ENCODE measurements at regions not wholly inside any gene's neighbourhood (a gene's known extent, or its start where the extent isn't known, plus 50 kb on each side); places are given as distances from the start of the nearest gene placed in this dataset.
"Not testable (repeated sequence)": the region's sequence is repeated elsewhere in the genome, so short reads cannot be mapped to it uniquely, and the experiment has no call there.

DNA sequence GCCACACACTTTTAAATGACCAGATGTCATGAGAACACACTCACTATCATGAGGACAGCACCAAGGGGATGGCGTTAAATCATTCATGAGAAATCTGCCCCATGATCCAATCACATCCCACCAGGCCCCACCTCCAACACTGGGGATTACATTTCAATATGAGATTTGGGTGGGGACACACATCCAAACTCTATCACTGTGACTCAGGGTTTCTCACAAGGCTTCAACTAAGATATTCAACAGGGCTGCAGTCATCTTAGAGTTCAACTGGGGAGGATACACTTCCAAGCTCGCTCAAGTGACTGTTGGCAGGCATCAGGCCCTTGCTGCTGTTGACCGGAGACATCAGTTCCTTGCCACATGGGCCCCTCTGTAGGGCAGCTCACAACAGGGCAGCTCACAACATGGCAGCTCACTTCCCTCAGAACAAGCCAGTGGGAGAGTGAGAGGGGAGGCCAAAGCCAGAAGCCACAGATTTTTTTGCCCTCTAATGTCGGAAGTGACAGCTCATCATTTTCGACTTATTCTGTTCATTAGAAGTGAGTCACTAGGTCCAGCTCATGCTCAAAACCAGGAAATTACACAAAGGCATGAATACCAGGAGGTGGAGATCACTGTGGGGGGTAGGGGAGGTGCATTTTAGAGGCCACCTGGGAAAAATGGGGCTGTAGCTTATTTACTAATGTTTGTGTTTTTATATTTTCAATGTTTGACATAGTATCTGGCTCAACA is 50.8 kb upstream of the PTHLH start:
- Mint-ChIP-seq H3K9me3 (no peaks in the 10 kb centered on the region), H3K4me3 (no peak overlapping the region), H3K27me3 (no peaks in the 10 kb centered on the region), H3K27ac (no peak overlapping the region), H3K36me3 (ENCODE audit: low read depth) (no peaks in the 10 kb centered on the region), H3K4me1 (no peaks in the 10 kb centered on the region)
- no peak for DNase-seq
- ATAC-seq = no peak

DNA sequence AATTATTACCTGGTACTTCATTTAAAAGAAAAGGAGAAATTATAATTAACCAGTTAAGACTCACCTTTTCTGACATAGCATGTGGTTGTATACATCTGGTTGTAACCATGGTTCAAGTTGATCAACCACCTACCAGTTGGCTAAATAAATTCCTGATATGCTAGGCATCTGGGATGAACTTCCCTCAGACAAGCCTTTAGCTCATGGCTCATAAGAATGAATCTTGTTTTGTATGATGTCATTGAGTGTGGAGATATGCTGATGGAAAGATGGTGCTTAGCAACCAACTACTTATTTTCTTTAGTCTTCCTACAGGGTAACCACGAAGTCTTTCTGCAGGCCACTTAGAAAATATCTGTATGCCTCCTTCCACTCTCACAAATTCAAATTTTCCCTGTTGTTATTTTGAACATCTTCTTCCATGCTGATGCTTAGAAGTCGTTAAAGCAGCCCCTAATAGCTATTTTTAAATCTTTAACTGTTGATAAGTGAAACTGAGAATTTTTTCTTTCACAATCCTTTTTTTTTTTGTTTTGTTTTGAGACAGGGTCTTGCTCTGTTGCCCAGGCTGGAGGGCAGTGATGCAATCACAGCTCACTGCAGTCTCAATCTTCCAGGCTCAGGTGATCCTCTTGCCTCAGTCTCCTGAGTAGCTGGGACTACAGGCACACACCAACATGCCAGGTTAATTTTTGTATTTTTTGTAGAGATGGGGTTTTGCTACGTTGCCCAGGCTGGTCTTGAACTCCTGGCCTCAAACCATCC is 51.9 kb upstream of the PTHLH start:
- H3K4me1 Mint-ChIP-seq = no peaks in the 10 kb centered on the region
- no peaks in the 10 kb centered on the region for H3K36me3 Mint-ChIP-seq (ENCODE audit: low read depth)
- H3K4me3 Mint-ChIP-seq = no peak overlapping the region
- ATAC-seq (no peak), DNase-seq (no peak)
- no peak overlapping the region for H3K27ac Mint-ChIP-seq
- no peaks in the 10 kb centered on the region for H3K27me3 Mint-ChIP-seq
- H3K9me3 Mint-ChIP-seq = no peaks in the 10 kb centered on the region

DNA sequence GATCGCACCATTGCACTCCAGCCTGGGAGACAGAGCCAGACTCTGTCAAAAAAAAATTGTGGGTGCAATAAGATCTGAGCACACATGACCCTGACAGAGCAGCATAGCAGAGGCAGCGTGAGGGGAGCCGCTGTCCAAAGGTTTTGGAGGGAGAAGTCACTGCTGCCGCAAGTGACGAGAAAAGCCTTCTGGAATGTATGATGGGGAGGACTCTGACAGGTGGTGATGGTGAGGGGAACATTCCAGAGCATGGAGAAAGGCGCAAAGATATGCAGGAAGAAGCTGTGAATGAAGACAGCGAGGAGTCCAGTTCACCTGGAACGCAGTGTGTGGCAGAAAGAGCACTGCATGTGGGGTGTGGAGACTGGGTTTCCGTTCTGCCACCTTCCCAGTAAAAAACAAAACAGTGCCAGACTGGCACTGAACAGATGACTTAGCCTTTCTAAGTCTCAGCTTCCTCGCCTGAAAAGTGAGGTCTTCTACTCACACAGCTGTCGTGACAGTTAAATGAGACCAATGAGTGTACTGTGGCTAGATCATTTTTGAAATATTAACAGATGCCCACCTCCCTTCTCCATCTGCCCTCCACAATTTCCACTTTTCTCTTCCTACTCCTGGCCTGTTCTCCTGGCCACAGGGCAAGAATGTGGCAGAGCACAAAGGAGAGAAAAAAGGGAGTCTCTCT is 53.4 kb upstream of the PTHLH start:
- DNase-seq (no peak), ATAC-seq (no peak)
- Mint-ChIP-seq H3K27ac (no peak overlapping the region), H3K4me3 (no peak overlapping the region), H3K36me3 (ENCODE audit: low read depth) (no peaks in the 10 kb centered on the region), H3K27me3 (no peaks in the 10 kb centered on the region), H3K4me1 (no peaks in the 10 kb centered on the region), H3K9me3 (no peaks in the 10 kb centered on the region)

DNA sequence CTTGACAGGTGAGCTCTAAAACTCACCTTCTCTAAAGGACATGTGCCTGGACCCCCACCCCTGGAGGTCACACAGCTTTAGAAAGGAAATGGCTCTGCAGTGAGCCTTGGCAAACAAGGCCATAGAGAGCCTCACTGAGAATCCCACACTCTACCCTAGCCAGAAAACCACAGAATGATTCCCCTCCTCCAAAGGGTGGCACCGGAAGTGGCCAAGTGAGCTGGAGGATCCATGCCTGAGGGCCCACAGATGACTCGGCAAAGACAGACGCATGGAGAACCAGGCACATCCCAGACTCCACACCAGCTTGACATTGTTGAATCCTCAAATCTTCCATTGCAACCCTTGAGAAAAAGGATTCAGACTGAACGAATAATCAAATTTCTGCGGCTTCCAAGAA is 54.2 kb upstream of the PTHLH start:
- DNase-seq (no peak), ATAC-seq (no peak)
- Mint-ChIP-seq H3K27me3 (no peaks in the 10 kb centered on the region), H3K36me3 (ENCODE audit: low read depth) (no peaks in the 10 kb centered on the region), H3K9me3 (no peaks in the 10 kb centered on the region), H3K4me3 (no peak overlapping the region), H3K27ac (no peak overlapping the region), H3K4me1 (no peaks in the 10 kb centered on the region)

DNA sequence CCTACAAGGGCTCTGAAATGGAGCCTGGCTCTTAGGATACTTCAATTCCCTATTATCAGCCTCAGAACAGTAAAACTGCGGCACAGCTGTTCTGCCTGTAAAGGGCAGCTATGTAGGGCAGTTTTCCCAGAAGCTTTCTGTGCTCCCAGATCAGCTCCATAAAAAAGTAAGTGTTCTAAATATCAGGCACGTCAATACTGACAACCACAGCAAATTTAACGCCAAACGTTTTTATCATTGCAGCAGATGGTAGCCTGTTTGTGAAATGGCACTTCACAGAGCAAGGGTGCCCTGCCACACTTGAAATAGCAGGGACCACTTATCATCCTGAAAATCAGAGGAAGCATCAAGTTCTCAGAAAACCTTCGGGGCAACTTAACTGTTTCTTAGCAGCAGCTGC is 54.8 kb upstream of the PTHLH start:
- DNase-seq (no peak), ATAC-seq (no peak)
- H3K27ac Mint-ChIP-seq = no peak overlapping the region
- H3K4me1 Mint-ChIP-seq = no peaks in the 10 kb centered on the region
- H3K4me3 Mint-ChIP-seq = no peak overlapping the region
- no peaks in the 10 kb centered on the region for H3K36me3 Mint-ChIP-seq (ENCODE audit: low read depth)
- no peaks in the 10 kb centered on the region for H3K27me3 Mint-ChIP-seq
- H3K9me3 Mint-ChIP-seq = no peaks in the 10 kb centered on the region

DNA sequence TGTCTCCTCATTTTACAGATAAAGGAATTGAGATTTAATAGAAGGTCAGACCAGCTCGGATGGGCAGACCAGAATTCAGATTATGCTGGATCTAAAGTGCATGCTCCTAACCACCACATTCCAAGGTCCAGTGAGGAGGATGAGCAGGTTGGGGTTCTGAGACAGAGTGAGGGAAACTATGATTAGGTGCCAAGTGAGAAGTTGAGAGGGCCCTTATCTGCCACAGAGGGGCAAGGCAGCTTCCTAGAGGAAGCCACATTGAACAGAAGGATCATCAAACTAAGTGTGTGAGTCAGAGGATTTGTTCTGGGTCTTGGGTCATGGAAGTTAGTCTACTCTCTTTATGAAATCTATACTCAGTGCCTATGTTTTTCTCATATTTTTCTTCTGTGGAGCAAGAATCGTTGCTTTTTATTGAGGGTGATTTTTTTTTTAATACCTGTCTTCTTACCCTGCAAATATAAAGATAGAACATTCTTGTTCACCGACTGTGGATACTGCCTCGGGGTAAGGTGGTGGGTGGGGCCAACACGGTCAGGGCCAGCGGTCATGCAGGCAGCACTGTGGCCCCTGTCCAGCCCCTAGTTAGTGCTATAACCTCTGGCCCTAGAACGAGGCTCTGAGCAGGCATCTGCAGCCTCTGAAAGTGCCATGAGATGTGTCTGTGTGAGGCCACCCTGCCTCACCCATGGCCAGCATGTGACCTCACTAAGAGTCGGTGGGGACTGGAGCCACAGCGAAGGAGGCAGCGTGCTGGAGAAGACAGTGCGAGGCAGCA is 55.6 kb upstream of the PTHLH start:
- H3K27me3 Mint-ChIP-seq = peaks cover under 1% of the 10 kb centered on the region
- H3K4me3 Mint-ChIP-seq = no peak overlapping the region

DNA sequence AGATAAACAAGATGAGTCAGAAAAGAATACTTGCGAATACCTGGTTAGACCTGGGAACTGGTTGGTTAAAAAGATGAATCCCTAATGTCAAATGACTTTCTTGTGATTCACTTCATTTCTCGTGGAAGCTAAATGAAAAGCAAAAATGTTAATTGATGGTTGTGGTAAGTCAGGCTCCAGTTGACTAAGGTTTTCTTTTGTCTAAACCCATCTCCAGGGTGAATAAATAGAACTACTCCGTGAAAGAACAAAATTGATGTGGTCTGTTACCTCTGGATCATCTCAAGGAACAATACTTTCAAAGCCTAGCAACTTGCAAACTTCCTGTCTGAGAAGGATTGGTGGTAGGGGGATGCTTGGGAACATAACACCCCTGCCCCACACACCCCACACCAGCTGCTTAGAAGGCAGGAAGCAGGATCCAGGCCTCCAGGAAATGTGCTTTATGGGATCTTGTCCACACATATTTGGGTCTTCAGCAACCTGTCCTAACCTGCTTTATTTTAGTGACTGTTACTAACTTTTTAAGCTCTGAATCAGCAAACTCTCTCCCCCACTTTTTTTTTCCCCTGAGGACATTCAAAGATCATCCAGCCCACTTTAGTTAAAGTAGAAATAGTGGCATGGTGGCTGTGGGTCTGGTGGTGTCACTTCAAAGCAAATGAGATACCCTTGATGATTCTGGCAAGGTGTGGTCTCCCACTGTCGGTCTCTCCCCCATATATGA is 60.4 kb upstream of the PTHLH start:
- Mint-ChIP-seq H3K4me3 (no peak overlapping the region), H3K4me1 (no peaks in the 10 kb centered on the region), H3K27ac (no peak overlapping the region), H3K9me3 (no peaks in the 10 kb centered on the region), H3K27me3 (peaks cover 1% of the 10 kb centered on the region), H3K36me3 (ENCODE audit: low read depth) (no peaks in the 10 kb centered on the region)
- no peak for DNase-seq
- no peak for ATAC-seq

More for the DNA sequence above, 55.6 kb upstream of the PTHLH start:
- DNase-seq = no peak
- Mint-ChIP-seq H3K9me3 (no peaks in the 10 kb centered on the region), H3K4me1 (no peaks in the 10 kb centered on the region), H3K36me3 (ENCODE audit: low read depth) (no peaks in the 10 kb centered on the region), H3K27ac (no peak overlapping the region)
- no peak for ATAC-seq

DNA sequence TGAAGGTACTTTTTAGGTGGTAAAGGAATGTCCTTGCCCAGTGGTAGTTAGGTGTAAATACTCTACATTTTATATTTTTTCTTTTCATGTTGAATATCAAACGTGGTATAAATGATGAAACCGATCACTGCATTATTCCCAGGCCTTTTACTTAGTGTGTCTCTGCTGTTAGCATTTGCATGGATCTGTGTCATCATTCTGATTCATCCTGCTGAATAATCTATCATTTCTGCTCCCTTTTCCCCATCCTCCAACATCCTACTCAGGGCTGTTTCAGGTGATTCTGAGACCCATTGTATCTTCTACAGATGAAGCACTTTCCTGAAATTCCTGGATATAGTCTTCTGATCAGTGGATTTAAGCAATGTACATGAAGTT is 61.0 kb upstream of the PTHLH start:
- Mint-ChIP-seq H3K27me3 (peaks cover 1% of the 10 kb centered on the region), H3K27ac (no peak overlapping the region), H3K4me3 (no peak overlapping the region), H3K4me1 (no peaks in the 10 kb centered on the region), H3K9me3 (no peaks in the 10 kb centered on the region), H3K36me3 (ENCODE audit: low read depth) (no peaks in the 10 kb centered on the region)
- DNase-seq = no peak
- ATAC-seq = no peak

DNA sequence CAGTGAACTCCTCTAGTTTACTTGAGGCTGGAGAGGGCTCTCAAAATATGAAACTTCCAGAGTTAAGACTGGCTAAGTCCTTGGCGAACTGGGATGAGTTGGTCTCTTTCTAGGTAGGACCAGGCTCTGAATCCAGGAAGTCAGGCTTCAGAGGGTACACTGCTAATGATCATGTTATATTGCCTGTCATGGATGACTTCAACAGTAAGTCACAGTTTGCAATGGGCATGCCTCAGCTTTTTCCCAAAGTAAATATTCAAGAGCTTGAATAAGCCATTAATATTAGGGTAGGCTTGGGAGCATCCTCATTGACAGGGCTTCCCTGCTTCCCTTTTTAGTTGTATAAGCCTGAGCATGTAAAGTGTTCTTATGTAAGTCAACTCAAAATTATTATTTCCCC is 61.7 kb upstream of the PTHLH start:
- Mint-ChIP-seq H3K4me3 (no peak overlapping the region), H3K36me3 (ENCODE audit: low read depth) (no peaks in the 10 kb centered on the region), H3K27ac (no peak overlapping the region), H3K4me1 (no peaks in the 10 kb centered on the region), H3K27me3 (peaks cover 4% of the 10 kb centered on the region), H3K9me3 (no peaks in the 10 kb centered on the region)
- ATAC-seq (no peak), DNase-seq (no peak)

DNA sequence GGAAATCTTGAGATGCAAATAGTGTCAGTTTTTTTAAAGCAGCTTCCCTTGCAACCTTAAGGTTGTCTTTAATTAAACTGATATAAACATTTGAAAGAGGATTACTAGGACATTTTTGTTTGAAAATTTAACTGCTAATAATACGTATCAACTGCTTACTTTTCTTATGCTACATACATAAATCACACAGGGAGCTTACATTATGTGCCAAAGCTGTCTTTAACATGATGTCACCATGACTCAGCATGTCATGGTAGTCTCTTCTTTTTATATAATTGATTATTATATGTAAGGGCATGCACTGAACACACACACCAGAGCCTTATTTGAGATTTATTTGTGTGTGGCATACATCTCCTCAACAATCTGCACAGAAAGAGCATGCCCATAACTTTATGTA is 63.0 kb upstream of the PTHLH start:
- Mint-ChIP-seq H3K27ac (no peak overlapping the region), H3K36me3 (ENCODE audit: low read depth) (no peaks in the 10 kb centered on the region), H3K27me3 (peaks cover 4% of the 10 kb centered on the region), H3K4me1 (no peaks in the 10 kb centered on the region), H3K9me3 (no peaks in the 10 kb centered on the region), H3K4me3 (no peak overlapping the region)
- DNase-seq (no peak), ATAC-seq (no peak)

DNA sequence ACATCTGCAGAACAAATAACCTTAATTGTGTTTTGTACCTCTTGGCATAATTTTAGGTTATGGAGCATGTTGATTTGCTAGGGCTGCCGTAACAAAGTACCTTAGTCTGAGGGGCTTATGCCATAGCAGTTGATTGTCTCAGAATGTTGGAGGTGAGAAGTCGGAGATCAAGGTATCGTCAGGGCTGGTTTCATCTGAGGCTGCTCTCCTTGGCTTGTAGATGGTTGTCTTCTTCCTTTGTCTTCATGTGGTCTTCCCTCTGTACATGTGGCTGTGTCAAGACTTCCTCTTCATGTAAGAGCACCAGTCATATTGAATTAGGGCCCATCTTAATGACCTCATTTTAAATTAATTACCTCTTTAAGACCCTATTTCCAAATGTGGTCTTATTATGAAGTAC is 64.4 kb upstream of the PTHLH start:
- Mint-ChIP-seq H3K36me3 (ENCODE audit: low read depth) (no peaks in the 10 kb centered on the region), H3K4me3 (no peak overlapping the region), H3K27me3 (peaks cover 4% of the 10 kb centered on the region), H3K4me1 (no peaks in the 10 kb centered on the region), H3K9me3 (no peaks in the 10 kb centered on the region), H3K27ac (no peak overlapping the region)
- no peak for ATAC-seq
- no peak for DNase-seq

DNA sequence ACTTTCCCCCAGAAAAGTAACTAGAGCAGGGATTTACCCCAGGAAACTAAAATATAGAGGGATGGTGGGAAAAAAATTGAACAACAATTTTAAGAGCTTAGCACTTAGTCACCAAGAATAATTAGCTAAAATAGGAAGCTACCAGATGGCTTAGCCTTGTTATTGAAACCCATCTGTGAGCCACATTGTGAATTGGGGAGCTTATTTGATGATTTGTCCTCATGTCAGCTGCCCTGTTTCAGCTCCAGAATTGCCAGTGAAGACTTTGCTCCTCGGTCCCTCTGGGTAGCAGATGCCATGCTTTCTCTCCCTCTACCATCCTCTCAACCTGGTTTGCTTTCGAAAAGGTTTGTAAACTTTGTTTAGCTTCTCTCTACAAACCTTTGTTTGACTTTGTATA is 67.7 kb upstream of the PTHLH start:
- Mint-ChIP-seq H3K4me1 (no peaks in the 10 kb centered on the region), H3K4me3 (no peak overlapping the region), H3K9me3 (peaks cover 5% of the 10 kb centered on the region), H3K36me3 (ENCODE audit: low read depth) (no peaks in the 10 kb centered on the region), H3K27me3 (peaks cover 3% of the 10 kb centered on the region), H3K27ac (no peak overlapping the region)
- DNase-seq = no peak
- ATAC-seq = no peak

DNA sequence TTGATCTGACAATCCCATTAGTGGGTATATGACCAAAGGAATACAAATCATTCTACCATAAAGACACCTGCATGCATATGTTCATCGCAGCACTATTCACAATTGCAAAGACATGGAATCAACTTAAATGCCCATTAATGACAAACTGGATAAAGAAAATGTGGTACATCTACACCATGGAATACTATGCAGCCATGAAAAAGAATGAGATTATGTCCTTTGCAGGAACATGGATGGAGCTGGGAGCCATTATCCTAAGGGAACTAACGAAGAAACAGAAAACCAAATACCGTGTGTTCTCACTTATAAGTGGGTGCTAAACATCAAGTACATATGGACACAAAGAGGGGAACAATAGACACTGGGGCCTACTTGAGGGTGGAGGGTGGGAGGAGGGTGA is 74.1 kb upstream of the PTHLH start:
- H3K4me3 Mint-ChIP-seq; DNase-seq; ATAC-seq; H3K27ac Mint-ChIP-seq; H3K4me1 Mint-ChIP-seq; H3K36me3 Mint-ChIP-seq (ENCODE audit: low read depth): not testable (repeated sequence)
- peaks cover 13% of the 10 kb centered on the region for H3K27me3 Mint-ChIP-seq
- peaks cover 23% of the 10 kb centered on the region for H3K9me3 Mint-ChIP-seq

DNA sequence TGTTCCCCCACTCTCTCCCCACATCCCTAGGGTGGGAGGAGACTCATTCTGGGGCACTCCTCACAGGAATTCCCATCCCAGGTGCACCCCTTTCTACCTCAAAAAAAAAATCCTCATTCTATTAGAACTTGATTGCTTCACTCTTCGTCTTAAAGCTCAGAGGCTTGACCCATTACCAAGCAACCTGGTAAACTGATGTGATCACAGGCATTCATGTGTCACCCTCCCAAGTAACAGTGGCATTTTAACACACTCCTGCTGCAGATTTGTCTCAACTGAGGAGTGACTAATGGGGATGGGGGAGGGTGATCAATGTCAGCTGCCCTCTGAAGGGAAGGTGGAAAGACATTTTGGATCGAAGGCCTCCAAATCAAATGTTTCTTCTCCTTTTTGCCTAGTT is 78.1 kb upstream of the PTHLH start:
- Mint-ChIP-seq H3K4me3 (no peak overlapping the region), H3K4me1 (no peaks in the 10 kb centered on the region), H3K27ac (no peak overlapping the region), H3K27me3 (peaks cover 15% of the 10 kb centered on the region), H3K9me3 (peaks cover 17% of the 10 kb centered on the region), H3K36me3 (ENCODE audit: low read depth) (no peaks in the 10 kb centered on the region)
- ATAC-seq (no peak), DNase-seq (no peak)

Measured in activated naive CD8-positive, alpha-beta T cell treated with anti-CD3 and anti-CD28 coated beads, Interleukin-2, amount 50 U/mL, for 24 hours (primary cell).